ENCODE measurements at regions not wholly inside any gene's neighbourhood (a gene's known extent, or its start where the extent isn't known, plus 50 kb on each side); places are given as distances from the start of the nearest gene placed in this dataset.

DNA sequence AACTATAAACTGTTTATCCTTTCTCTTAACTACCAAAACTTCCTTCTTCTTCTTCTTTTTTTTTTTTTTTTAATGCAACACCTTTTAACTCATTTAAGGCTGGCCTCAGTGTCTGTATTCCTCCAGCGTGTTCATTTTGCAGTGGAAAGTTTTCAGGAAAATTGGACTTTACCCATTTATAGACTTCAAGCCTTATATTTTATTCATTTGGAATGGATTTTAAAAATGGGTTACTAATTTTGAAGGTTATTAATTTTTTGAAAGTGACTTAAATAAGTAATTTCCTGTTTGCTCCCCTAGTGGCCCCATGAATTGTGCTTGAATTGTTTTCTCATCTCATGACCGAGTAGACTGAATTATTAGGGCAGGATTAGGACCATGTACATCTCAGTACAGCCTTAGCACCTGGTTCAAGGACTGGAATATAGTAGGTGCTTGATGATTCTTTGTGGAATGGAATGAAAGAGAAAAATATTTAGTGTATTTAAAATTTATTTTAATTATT, 282.7 kb downstream of the ANKRD50 start:
- H4K91ac ChIP-seq (ENCODE audit: low read depth, low read length, poor library complexity): no peak overlapping the region
- no peaks in the 10 kb centered on the region for H3K9me3 ChIP-seq (replicated peaks in 1 of 2; ENCODE audit: control insufficient read depth in 2 of 2, insufficient read depth in 1 of 2, low read depth in 1 of 2, low read length in 2 of 2)
- no peak overlapping the region for H2AK5ac ChIP-seq (ENCODE audit: low read depth, low read length)
- H3K18ac ChIP-seq (ENCODE audit: low read length): no peak overlapping the region
- peak overlapping the region; percentile 81 for H2AFZ ChIP-seq (ENCODE audit: low read length)
- no peak overlapping the region for H3K14ac ChIP-seq (ENCODE audit: low read length)
- H3K4me3 ChIP-seq (ENCODE audit: low read length in 2 of 2): no peak overlapping the region
- no peak overlapping the region for H3K4ac ChIP-seq (ENCODE audit: low read length)
- no peak overlapping the region for H3K27ac ChIP-seq (replicated peaks; ENCODE audit: low read length)
- H3K36me3 ChIP-seq (replicated peaks in 1 of 2; ENCODE audit: control insufficient read depth in 2 of 2, insufficient read depth in 2 of 2, low read length in 2 of 2): no peaks in the 10 kb centered on the region
- no peak for DNase-seq (ENCODE audit: low spot score)
- no peak overlapping the region for H2BK12ac ChIP-seq (ENCODE audit: low read length)
- no peak overlapping the region for H3K9ac ChIP-seq (ENCODE audit: low read depth, low read length, poor library complexity)
- H3K27me3 ChIP-seq (ENCODE audit: control insufficient read depth in 3 of 3, insufficient read depth in 3 of 3, low read depth in 1 of 3, low read length in 3 of 3): no peaks in the 10 kb centered on the region
- WGBS, 2 donors (ENCODE audit: extremely low coverage in 2 of 2, insufficient read length in 2 of 2, insufficient replicate concordance in 1 of 2): no CpG with 5 or more reads among the region's 2 CpGs
- no peak overlapping the region for H3K23ac ChIP-seq (ENCODE audit: low read depth, low read length, poor library complexity)
- peaks cover 2% of the 10 kb centered on the region for H3K79me1 ChIP-seq (ENCODE audit: low read depth, low read length)
- no peak overlapping the region for H2BK15ac ChIP-seq (ENCODE audit: low read length)
- no peak overlapping the region for H2BK5ac ChIP-seq (ENCODE audit: low read length)
- H3K4me2 ChIP-seq (ENCODE audit: insufficient read depth, low read length, poor library complexity, severe bottlenecking): no peak overlapping the region
- H4K8ac ChIP-seq (ENCODE audit: low read depth, low read length): no peak overlapping the region
- H3K4me1 ChIP-seq (ENCODE audit: control insufficient read depth in 2 of 2, insufficient read depth in 1 of 2, low read depth in 1 of 2, low read length in 2 of 2): peaks cover 0 to 4% of the 10 kb centered on the region in 2 donors
- no peak overlapping the region for H2BK120ac ChIP-seq (ENCODE audit: low read depth, low read length)

GRCh38 chr4:124431653-124432192, 280.8 kb downstream of the ANKRD50 start:
- Histone ChIP-seq H3K23ac (ENCODE audit: low read depth, low read length, poor library complexity) (no peak overlapping the region), H3K18ac (ENCODE audit: low read length) (no peak overlapping the region), H3K27me3 (ENCODE audit: control insufficient read depth in 3 of 3, insufficient read depth in 3 of 3, low read depth in 1 of 3, low read length in 3 of 3) (no peaks in the 10 kb centered on the region), H3K4me3 (ENCODE audit: low read length in 2 of 2) (no peak overlapping the region), H3K9ac (ENCODE audit: low read depth, low read length, poor library complexity) (no peak overlapping the region), H2BK5ac (ENCODE audit: low read length) (no peak overlapping the region), H3K4me2 (ENCODE audit: insufficient read depth, low read length, poor library complexity, severe bottlenecking) (no peak overlapping the region), H4K8ac (ENCODE audit: low read depth, low read length) (no peak overlapping the region), H3K9me3 (replicated peaks in 1 of 2; ENCODE audit: control insufficient read depth in 2 of 2, insufficient read depth in 1 of 2, low read depth in 1 of 2, low read length in 2 of 2) (no peaks in the 10 kb centered on the region), H3K14ac (ENCODE audit: low read length) (no peak overlapping the region), H3K36me3 (replicated peaks in 1 of 2; ENCODE audit: control insufficient read depth in 2 of 2, insufficient read depth in 2 of 2, low read length in 2 of 2) (no peaks in the 10 kb centered on the region), H3K4ac (ENCODE audit: low read length) (no peak overlapping the region), H2BK12ac (ENCODE audit: low read length) (no peak overlapping the region), H3K27ac (replicated peaks; ENCODE audit: low read length) (no peak overlapping the region), H2AFZ (ENCODE audit: low read length) (peak overlapping the region; percentile 18), H2BK15ac (ENCODE audit: low read length) (no peak overlapping the region), H2BK120ac (ENCODE audit: low read depth, low read length) (no peak overlapping the region), H4K91ac (ENCODE audit: low read depth, low read length, poor library complexity) (no peak overlapping the region), H3K79me1 (ENCODE audit: low read depth, low read length) (no peaks in the 10 kb centered on the region), H3K4me1 (ENCODE audit: control insufficient read depth in 2 of 2, insufficient read depth in 1 of 2, low read depth in 1 of 2, low read length in 2 of 2) (peaks cover 0 to 4% of the 10 kb centered on the region in 2 donors), H2AK5ac (ENCODE audit: low read depth, low read length) (no peak overlapping the region)
- WGBS, 2 donors (ENCODE audit: extremely low coverage in 2 of 2, insufficient read length in 2 of 2, insufficient replicate concordance in 1 of 2): no CpG with 5 or more reads among the region's 2 CpGs
- no peak for DNase-seq (ENCODE audit: low spot score)

DNA sequence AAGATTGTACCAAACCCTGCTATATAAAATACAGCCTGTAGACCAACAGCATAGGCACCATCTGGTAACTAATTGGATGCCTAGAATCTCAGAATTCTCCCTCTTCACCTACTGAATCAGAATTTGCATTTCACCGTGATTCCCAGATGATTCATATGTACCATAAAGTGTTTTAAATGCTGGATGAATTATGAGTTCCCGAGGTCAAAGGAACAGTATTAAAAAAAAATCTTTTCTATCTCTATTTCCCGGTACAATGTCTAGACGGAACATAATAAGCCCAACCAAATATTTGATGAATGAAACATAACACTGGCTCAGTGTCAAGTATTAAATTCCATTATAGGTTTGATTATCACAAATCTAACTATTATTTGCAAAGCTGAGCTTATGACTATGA, 280.0 kb downstream of the ANKRD50 start:
- Histone ChIP-seq H3K27ac (replicated peaks; ENCODE audit: low read length) (no peak overlapping the region), H4K91ac (ENCODE audit: low read depth, low read length, poor library complexity) (no peak overlapping the region), H3K23ac (ENCODE audit: low read depth, low read length, poor library complexity) (no peak overlapping the region), H3K18ac (ENCODE audit: low read length) (no peak overlapping the region), H2BK12ac (ENCODE audit: low read length) (no peak overlapping the region), H2BK15ac (ENCODE audit: low read length) (no peak overlapping the region), H3K9ac (ENCODE audit: low read depth, low read length, poor library complexity) (no peak overlapping the region), H3K36me3 (replicated peaks in 1 of 2; ENCODE audit: control insufficient read depth in 2 of 2, insufficient read depth in 2 of 2, low read length in 2 of 2) (no peaks in the 10 kb centered on the region), H2AK5ac (ENCODE audit: low read depth, low read length) (no peak overlapping the region), H3K27me3 (ENCODE audit: control insufficient read depth in 3 of 3, insufficient read depth in 3 of 3, low read depth in 1 of 3, low read length in 3 of 3) (no peaks in the 10 kb centered on the region), H2BK5ac (ENCODE audit: low read length) (no peak overlapping the region), H3K14ac (ENCODE audit: low read length) (no peak overlapping the region), H3K4me1 (ENCODE audit: control insufficient read depth in 2 of 2, insufficient read depth in 1 of 2, low read depth in 1 of 2, low read length in 2 of 2) (peaks cover 0 to 1% of the 10 kb centered on the region in 2 donors), H3K4ac (ENCODE audit: low read length) (no peak overlapping the region), H2BK120ac (ENCODE audit: low read depth, low read length) (no peak overlapping the region), H3K4me3 (ENCODE audit: low read length in 2 of 2) (no peak overlapping the region), H3K9me3 (replicated peaks in 1 of 2; ENCODE audit: control insufficient read depth in 2 of 2, insufficient read depth in 1 of 2, low read depth in 1 of 2, low read length in 2 of 2) (no peaks in the 10 kb centered on the region), H3K4me2 (ENCODE audit: insufficient read depth, low read length, poor library complexity, severe bottlenecking) (no peak overlapping the region), H3K79me1 (ENCODE audit: low read depth, low read length) (no peaks in the 10 kb centered on the region), H2AFZ (ENCODE audit: low read length) (no peak overlapping the region), H4K8ac (ENCODE audit: low read depth, low read length) (no peak overlapping the region)
- no peak for DNase-seq (ENCODE audit: low spot score)
- no CpG with 5 or more reads among the region's 4 CpGs for WGBS, 2 donors (ENCODE audit: extremely low coverage in 2 of 2, insufficient read length in 2 of 2, insufficient replicate concordance in 1 of 2)

- H2BK120ac ChIP-seq (ENCODE audit: low read depth, low read length): no peak overlapping the region
- H3K14ac ChIP-seq (ENCODE audit: low read length): no peak overlapping the region
- H2AFZ ChIP-seq (ENCODE audit: low read length): no peak overlapping the region
- H3K27me3 ChIP-seq (ENCODE audit: control insufficient read depth in 3 of 3, insufficient read depth in 3 of 3, low read depth in 1 of 3, low read length in 3 of 3): no peaks in the 10 kb centered on the region
- H2BK12ac ChIP-seq (ENCODE audit: low read length): no peak overlapping the region
- H3K27ac ChIP-seq (replicated peaks; ENCODE audit: low read length): no peak overlapping the region
- H2AK5ac ChIP-seq (ENCODE audit: low read depth, low read length): no peak overlapping the region
- H3K9me3 ChIP-seq (replicated peaks in 1 of 2; ENCODE audit: control insufficient read depth in 2 of 2, insufficient read depth in 1 of 2, low read depth in 1 of 2, low read length in 2 of 2): no peaks in the 10 kb centered on the region
- H2BK15ac ChIP-seq (ENCODE audit: low read length): no peak overlapping the region
- H3K23ac ChIP-seq (ENCODE audit: low read depth, low read length, poor library complexity): no peak overlapping the region
- H3K18ac ChIP-seq (ENCODE audit: low read length): no peak overlapping the region
- H3K4me1 ChIP-seq (ENCODE audit: control insufficient read depth in 2 of 2, insufficient read depth in 1 of 2, low read depth in 1 of 2, low read length in 2 of 2): no peaks in the 10 kb centered on the region
- no peak overlapping the region for H3K9ac ChIP-seq (ENCODE audit: low read depth, low read length, poor library complexity)
- WGBS, 2 donors (ENCODE audit: extremely low coverage in 2 of 2, insufficient read length in 2 of 2, insufficient replicate concordance in 1 of 2): no CpG with 5 or more reads among the region's 3 CpGs
- no peak overlapping the region for H4K91ac ChIP-seq (ENCODE audit: low read depth, low read length, poor library complexity)
- H3K4me3 ChIP-seq (ENCODE audit: low read length in 2 of 2): no peak overlapping the region
- no peak overlapping the region for H3K4me2 ChIP-seq (ENCODE audit: insufficient read depth, low read length, poor library complexity, severe bottlenecking)
- H4K8ac ChIP-seq (ENCODE audit: low read depth, low read length): no peak overlapping the region
- no peaks in the 10 kb centered on the region for H3K36me3 ChIP-seq (replicated peaks in 1 of 2; ENCODE audit: control insufficient read depth in 2 of 2, insufficient read depth in 2 of 2, low read length in 2 of 2)
- no peak overlapping the region for H2BK5ac ChIP-seq (ENCODE audit: low read length)
- no peaks in the 10 kb centered on the region for H3K79me1 ChIP-seq (ENCODE audit: low read depth, low read length)
- H3K4ac ChIP-seq (ENCODE audit: low read length): no peak overlapping the region
- DNase-seq (ENCODE audit: low spot score): no peak
Observed at GRCh38 chr4:124433044-124433443, 279.5 kb downstream of the ANKRD50 start.
